Activated CD4-positive, alpha-beta T cell treated with anti-CD3 and anti-CD28 coated beads, Interleukin-2, amount 50 U/mL, for 48 hours (primary cell): ENCODE measurements at regions not wholly inside any gene's neighbourhood (a gene's known extent, or its start where the extent isn't known, plus 50 kb on each side); places are given as distances from the start of the nearest gene placed in this dataset.
A peak's percentile ranks its signal among the peaks of the same experiment; 100 is the strongest.

Source experiments
- DNase-seq, 2 experiments: peaks; one replicate each; pipeline ENCODE4 v3.0.0-alpha.2; 2020

DNA sequence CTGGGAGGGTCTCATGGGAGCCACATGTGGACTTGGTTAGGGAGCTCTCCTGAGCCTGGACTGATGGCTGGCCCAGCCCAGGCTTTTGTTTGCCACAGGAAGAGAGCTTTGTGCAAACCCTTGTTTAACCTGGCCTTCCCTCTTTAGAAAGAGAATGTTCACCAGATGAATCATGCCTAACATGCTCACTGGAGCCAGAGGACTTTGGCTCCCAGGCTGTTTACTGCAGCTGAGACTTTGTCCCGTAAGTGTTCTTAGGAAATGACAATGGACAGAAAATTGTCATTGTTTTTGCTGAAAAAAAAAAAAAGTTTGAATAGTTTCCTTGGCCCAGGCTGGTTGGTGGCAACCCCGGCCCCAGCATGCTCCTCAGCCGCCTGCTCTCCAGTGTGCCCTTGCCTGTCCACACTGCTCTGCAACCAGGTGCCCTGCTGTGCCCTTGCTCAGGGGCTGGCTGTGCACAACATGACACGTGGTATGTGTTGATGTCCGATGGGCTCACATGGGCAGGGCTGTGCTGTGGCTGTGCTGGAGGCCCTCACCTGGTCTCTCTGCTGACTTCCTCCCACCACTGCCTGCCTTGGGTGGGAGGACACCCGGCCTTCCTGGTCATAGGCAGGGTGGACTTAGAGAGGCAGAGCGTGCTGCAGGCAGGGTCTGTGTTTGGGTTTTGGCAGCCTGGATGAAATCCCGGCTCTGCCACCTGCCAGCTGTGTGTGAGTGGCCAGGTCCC, 215.3 kb upstream of the ZNF32 start:
- no peak for DNase-seq

DNA sequence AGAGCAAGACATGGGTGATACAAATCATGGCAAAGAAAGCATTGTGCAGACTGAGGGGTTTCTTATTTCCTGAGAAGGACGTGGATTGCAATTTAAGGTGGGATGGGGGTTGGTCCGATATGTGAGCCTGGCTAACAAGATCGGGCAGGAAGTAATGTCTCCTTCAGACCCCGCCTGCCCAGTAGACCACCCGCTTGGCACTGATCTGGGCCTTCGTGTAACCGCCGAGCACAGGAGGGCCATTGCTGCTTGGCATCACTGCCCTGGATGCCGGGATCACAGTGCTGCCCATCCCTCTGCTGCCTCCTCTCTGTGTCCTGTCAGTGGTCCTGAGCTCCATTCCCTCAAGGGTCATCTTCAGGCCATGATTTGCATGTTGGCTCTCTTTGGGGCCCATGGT, 214.6 kb upstream of the ZNF32 start:
- DNase-seq = no peak

- DNase-seq = no peak
Observed at GRCh38 chr10:43862756-43863155, 214.1 kb upstream of the ZNF32 start.

- no peak for DNase-seq
Observed at GRCh38 chr10:43861966-43862751, 213.5 kb upstream of the ZNF32 start.

GRCh38 chr10:43859016-43859525, 210.4 kb upstream of the ZNF32 start:
- no peak for DNase-seq

GRCh38 chr10:43857931-43858315, 209.2 kb upstream of the ZNF32 start:
- DNase-seq = no peak

- DNase-seq = no peak
Observed at GRCh38 chr10:43857206-43857930, 208.7 kb upstream of the ZNF32 start.

GRCh38 chr10:43856299-43856698, 207.6 kb upstream of the ZNF32 start:
- no peak for DNase-seq

DNA sequence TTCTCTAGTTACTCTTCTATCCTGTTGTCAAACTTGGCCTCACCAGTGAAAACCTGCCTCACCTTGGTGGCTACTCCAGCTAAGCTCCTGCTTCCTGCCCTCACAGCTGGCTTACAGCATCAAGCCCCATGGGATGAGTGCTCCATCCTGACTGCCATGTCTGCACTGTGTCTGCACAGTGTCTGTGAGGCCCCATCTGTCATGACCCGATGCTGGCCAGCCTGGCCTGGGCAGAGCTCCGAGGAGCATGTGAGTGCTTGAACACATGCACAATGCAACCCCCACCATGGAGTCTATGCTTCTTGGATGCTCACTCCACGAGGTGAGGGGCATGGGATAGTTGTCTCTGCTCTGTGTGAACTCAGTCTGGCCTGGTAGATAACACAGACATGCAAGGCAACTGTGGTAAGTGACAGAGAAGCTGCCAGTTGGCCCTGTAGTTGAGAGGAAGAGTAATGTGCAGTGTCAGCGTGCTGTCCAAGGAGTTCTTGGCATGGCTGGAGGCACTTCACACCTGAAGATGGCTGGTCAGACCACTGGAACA, 207.1 kb upstream of the ZNF32 start:
- DNase-seq = no peak

DNA sequence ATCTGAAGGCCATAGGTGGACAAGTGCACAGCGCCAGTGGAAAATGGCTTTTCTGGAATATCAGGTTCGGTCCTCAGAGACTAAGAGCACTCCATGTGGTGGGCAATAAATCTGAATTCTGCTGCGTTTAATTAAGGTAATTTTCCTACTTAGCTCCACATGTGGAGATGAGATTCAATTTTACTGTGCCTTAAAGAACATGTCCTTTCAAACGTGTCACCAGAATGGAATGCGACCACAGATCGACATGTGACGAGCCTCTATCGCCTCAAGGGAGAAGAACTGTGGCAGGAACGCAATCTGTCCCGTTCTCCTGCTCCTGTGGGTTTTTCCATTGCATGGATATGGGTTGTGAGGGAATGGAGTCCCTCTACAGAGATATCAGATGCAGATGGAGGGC, 205.3 kb upstream of the ZNF32 start:
- no peak for DNase-seq

GRCh38 chr10:43853369-43853768, 204.7 kb upstream of the ZNF32 start:
- no peak for DNase-seq

DNA sequence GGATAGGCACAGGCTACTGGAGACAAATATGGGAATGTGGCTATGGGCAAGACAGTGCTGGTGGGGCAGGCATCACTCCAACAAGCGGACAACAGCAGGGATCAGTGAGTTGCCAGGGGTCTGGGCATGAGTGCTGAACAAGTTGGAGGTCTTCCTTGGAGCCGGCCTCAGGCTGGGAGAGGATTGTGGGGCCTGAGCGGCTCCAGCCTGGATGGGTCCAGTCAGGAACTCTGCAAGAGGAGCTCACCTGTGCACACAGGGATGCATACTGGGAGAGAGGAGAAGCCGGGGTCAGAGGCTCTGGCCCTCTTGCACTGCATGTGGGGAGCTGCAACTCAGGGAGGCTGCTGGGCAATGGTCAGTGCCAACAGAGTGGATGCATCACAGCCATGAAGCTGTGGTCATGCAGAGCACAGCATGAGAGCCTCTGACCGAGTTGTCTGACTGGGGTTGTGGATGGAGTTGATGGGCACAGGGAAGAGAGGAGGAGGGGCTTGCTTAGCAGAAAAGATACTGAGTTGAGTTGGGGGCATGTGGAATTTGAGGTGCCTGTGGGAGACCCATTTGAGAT, 204.0 kb upstream of the ZNF32 start:
- no peak for DNase-seq

- DNase-seq = no peak
Observed at GRCh38 chr10:43852149-43852548, 203.5 kb upstream of the ZNF32 start.

GRCh38 chr10:43851030-43851429, 202.3 kb upstream of the ZNF32 start:
- DNase-seq = no peak

- DNase-seq = no peak
Observed at GRCh38 chr10:43849551-43849950, 200.9 kb upstream of the ZNF32 start.

DNA sequence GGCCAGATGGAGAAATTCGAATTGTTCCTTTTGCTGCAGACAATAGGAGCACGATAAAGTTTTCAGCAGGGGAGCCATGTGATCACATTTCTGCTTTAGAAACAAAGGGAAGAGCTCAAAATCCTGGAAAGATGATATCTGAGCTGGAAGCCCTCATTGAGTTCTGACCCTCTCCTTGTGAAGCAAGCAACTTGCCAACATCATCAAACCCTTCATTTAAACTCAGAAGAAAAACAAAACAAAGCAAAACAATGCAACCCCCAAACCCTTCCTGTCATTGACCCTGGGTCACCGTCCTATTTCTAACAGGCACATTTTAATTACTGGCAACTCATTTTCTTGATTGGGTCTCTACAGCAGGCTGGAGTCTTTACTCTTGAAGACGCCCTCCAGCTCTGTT, 198.3 kb upstream of the ZNF32 start:
- DNase-seq = no peak

GRCh38 chr10:43846187-43846680, 197.6 kb upstream of the ZNF32 start:
- DNase-seq = peak; percentile 47 to 60

DNA sequence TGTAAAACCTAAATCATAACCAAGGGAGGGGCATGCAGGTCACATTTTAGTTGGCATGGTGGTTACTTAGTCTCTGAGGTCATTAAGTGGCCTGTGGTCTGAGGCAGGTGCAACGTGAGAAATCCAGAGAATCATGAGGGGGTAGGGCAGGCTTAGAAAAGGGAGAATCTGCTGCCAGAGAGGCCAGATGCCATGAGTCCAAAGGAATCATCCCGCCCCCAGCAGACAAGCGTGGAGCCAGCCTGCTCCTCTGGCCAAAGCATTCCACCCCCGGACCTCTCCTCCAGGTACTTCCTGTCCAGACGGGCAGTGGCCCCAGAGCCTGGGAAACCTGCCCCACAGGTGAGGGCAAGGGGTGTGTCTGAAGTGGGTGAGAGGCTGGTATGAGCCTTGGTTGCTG, 196.4 kb upstream of the ZNF32 start:
- DNase-seq = no peak

GRCh38 chr10:43844221-43844620, 195.5 kb upstream of the ZNF32 start:
- no peak for DNase-seq

- DNase-seq = no peak
Observed at GRCh38 chr10:43843321-43844101, 194.8 kb upstream of the ZNF32 start.

DNA sequence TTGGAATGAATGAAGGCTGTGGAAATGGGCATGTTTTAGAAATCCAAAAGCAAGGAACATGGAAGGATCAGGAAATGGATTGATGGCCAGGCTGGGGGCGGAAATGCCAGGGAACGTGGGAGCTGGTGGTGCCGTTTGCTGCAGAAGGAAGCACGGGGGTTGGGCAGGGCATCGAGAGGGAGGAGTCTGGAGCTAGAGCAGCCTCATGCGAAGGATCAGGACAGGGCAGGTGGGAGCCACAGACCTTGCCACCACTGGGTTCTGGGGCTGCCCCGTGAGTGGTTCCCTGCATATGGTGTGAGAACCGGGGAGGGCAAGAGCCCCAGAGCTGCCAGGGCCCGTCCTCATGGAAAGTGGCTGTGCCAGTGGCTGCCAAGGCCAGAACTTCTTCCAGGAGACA, 193.8 kb upstream of the ZNF32 start:
- DNase-seq = no peak

GRCh38 chr10:43842072-43842471, 193.4 kb upstream of the ZNF32 start:
- no peak for DNase-seq
